Posterior cingulate gyrus (tissue), 11 donors: ENCODE measurements at regions not wholly inside any gene's neighbourhood (a gene's known extent, or its start where the extent isn't known, plus 50 kb on each side); places are given as distances from the start of the nearest gene placed in this dataset.

ENCODE experiments used
- DNase-seq, 10 donors: peaks; one replicate each; pipeline versions ENCODE4 v3.0.0 to v3.0.0-alpha.2; 2020 to 2021; ENCODE audit warnings: mixed read lengths in 3 of 10
- intact Hi-C: fragments of 100-400 bp; cut with DNase I; formaldehyde crosslinking; loops from one replicate; pipeline ENCODE4 v1.15.1; 2023

DNA sequence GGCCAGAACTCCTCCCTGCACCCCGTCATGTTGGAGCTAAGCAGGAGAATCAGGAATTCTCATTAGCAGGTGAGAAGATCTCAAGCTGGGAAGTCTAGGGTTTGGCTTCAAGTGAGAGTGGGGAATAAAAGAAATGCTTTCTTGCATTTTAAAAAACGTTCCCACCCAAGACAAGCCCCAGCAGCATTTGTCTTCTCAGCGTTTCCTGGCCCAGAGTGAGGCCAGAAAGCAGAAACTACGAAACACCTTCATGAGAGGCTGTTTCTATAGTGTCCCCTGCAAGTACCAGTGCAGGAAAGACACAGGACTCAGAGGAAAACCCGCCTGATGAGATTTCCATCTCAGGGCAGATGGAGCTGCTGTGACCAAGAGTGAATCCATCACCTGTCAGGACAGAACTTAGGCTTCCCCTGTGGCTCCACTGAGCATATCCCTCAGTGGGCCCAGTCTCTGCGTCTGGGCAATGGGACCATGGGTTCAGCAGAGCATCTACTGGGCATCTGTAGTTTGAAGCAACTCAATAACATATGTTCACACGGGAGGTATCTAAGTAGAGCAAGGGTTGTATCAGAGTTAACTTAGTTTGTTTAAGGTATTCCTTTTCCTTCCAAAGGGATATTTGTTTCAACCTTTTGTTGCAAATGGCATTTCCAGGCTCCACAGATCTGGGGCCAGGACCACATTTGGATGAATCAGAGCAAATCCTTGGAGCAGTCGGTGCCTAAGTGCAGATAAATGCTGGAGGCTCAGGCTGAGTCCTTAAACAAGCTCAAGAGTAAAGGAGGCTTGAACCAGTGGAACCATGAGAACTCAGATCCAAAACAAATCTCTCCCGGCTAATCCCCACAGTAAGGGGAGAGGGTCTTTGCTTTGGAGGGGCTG, 548.3 kb downstream of the MIAT start:
- intact Hi-C loops, result no loop called here
- DNase-seq, result no peak

DNA sequence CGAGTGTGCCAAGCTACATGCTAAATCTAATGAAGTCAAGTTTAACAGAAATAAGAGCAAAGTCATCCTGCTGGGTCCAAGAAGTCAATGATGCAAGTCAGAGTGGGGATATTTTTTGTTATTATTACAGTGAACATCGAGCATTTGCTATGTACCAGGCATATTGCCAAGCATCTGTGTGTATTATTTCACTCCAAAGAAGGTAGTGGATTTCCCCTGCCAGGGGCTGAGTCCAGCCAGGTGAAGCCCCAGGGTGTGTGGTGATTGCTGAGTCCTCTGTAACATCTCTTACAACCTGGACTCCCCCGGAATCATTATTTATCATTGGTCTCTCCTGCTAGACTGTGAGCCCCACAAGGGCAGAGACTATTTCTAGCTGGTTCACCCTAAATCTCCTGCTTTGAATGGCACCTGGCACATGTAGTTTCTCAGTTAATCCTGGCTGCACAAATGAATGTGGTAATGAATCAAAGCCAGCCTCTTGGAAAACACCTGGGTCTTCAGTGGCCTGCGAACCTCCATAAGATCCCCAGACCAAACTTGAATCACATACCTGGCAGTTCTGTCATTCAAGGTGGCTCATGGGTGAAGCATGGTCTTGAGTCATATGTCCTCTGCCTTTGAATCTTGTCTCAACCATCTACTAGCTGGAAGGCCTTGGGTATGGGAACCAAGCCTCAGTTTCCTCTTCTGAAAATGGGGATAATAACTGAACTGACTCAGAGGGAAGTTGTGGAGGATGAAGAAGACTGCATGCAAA, 549.2 kb downstream of the MIAT start:
- DNase-seq, result no peak
- intact Hi-C loops, result no loop called here

DNA sequence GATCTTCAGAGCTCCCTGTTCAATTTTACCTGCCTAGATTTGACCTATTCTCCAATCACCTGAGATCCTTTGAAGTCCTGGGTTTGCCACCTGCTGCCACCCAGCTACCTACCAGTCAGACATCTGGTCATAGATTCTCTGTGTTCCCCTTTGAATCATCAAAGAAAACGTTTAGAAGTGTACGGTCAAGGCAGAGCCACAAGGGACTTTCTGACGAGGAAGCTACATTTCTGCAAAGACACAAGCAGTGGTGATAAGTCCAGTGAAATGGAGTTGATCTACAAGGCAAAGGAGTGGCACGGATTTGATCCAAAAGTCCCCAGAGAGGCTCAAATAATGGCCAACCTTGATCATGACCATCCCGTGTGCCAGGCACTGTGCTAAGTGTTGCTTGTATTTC, 549.9 kb downstream of the MIAT start:
- intact Hi-C loops, result no loop called here
- DNase-seq, result no peak

GRCh38 chr22:27207907-27208306, 550.5 kb downstream of the MIAT start:
- DNase-seq, result no peak
- intact Hi-C loops, result no loop called here

DNA sequence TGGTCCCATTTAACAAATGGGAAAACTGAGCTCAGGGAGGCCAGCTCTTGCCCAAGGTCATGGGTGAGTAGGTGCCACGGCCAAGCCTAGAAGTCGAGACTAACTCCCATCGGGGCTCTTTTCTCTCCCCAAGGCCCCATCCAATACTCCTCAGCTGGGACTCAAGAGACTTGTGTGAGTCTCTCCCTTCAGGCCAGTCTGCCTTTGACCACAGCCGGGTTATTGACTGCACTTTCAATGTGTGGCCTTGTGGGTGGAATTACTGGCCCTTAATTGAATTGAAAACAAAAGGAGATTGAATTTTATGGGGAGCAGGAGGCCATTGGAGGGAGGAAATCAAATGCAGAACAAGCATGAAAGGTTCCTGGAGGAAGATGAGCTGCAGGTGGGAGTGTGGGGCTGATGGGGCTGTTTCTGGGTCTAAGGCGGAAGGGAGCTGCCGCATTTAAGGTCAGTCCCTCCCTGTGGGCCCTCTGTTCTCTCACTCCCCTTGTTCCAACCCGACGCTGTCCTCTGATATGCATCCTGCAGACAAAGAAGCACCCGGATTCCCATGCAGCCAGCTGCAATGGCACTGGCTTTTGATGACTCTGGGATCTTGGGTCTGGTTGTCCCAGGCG, 552.8 kb downstream of the MIAT start:
- no peak for DNase-seq
- intact Hi-C loops, result no loop called here

- DNase-seq, result no peak
- intact Hi-C loops, result no loop called here
Observed at GRCh38 chr22:27212102-27212501, 554.7 kb downstream of the MIAT start.

GRCh38 chr22:27212617-27213177, 555.3 kb downstream of the MIAT start:
- DNase-seq, result no peak
- intact Hi-C loops, result no loop called here

- intact Hi-C loops, result no loop called here
Observed at GRCh38 chr22:27213294-27213693, 555.9 kb downstream of the MIAT start.

GRCh38 chr22:27213766-27214581, 556.6 kb downstream of the MIAT start:
- no peak for DNase-seq
- intact Hi-C loops, result no loop called here

More at GRCh38 chr22:27213294-27213693, 555.9 kb downstream of the MIAT start:
- DNase-seq, result no peak

- no peak for DNase-seq
- intact Hi-C loops, result no loop called here
Observed at GRCh38 chr22:27214691-27215090, 557.3 kb downstream of the MIAT start.

- DNase-seq, result no peak
- intact Hi-C loops, result no loop called here
Observed at GRCh38 chr22:27215871-27216270, 558.5 kb downstream of the MIAT start.

DNA sequence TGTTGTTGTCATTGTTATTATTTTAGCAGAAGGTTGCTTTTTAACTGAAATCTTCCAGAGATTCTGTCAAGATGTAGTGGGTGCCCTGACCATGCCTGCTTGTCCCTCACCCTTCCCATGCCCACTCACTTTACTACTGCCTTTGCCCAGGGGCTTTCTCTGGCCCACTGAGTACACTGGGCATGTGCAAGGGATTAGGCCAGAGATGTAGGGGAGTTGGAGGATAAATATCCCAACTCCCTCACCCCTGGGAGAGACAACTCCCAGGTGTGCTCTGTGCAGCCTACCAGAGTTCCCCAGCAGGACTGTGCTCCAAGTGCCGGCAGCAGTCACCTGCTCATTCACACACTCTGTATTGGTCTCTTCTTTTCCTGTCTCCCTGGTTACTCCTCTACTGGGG, 559.1 kb downstream of the MIAT start:
- no peak for DNase-seq
- intact Hi-C loops, result no loop called here

DNA sequence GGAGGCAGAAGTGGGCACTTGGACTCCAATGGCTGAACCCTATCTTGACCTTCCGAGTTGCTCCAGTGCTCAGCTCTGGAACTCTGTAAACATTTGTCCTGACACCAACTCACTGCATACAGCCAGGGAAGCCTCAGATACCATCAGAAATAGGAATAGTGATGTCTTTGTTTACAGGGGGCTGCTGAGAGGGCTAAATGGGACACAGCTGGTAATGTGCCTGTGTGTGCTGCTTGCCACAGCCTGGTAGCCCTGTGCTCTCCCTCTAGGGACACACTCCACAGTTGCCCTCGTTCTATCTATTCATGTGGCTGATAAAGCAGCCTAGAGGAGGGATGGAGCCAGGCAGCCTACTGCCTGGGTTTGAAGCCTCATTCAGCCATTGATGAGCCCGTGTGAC, 559.8 kb downstream of the MIAT start:
- no peak for DNase-seq
- intact Hi-C loops, result no loop called here

DNA sequence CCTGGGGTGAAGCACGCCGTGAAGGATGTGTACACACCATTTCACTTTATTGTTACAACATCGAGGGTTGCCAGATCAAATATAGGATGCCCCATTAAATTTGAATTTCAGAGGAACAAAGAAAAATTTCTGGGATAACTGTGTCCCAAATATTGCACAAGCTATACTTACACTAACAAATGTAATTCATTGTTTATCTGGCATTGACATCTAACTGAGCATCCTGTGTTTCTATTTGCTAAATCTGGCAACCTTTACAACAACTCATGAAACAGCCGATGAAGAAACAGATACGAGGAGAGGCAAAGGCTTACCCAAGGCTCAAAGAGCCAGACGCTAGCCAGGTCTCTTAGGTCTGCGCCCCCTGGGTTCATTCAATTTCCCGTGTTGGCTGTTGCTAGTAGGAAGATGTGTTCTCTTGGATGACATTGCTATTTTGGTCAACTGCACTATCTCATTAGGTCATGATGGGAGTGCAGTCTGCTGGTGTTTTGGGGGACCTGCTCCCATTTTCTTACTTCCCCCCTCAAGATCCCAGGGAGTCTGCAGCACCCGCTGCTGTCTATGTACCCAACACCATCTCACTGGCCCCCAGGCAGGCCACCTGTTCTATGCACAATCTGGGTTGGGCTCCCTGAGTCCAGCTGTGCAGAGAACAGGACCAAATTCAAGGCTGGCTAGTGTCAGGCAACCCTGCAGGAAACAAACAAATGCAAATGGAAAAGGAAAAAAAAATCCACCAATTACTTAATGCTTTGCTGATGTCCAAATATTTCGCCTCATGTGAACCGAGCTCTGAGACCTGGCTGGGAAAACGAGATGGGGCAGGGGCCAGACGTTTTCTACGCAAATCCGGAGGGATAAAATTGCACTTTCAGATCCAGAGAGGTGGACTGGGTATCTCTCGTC, 560.9 kb downstream of the MIAT start:
- no peak for DNase-seq
- intact Hi-C loops, result no loop called here

DNA sequence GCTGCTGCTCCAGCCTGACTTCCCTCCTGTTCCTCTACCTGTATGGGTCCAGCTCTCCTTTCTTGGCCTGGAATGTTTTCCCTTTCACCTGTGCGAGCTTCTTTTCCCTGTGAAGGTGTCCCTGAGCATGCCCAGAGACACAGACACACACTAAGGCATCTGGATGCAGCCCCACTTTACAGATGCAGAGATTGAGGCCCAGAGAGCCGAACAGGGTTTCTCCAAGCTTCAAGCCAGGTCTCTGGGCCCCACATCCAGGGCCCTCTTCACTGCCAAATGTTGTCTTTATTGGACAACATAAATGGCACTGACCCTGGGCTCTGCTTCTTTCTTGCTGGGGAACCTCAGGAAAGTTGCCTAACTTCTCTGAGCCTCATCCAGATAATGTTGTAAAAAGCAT, 561.6 kb downstream of the MIAT start:
- intact Hi-C loops, result no loop called here
- no peak for DNase-seq

DNA sequence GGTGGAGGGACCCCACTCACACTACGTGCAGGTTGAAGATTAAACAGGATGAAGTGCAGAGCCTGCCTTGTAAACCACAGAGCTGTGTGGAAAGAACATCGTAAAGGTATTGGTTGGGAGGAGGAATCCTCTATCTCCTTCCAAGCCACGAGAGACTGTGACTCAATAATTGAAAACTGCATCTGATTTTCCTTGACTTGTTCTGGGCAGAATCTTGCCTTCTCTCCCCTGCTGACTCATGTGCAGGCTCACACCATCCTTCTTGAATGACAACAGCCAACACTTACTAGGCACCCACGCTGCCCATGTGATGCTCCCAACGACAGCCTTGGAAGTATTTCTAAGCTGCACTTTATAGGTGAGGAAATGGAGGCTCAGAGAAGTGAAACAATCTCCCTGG, 563.0 kb downstream of the MIAT start:
- intact Hi-C loops, result no loop called here
- DNase-seq, result peak in 4 of 10 donors; percentile 38 to 88 (median 49)

GRCh38 chr22:27222178-27222577, 564.8 kb downstream of the MIAT start:
- intact Hi-C loops, result no loop called here

DNA sequence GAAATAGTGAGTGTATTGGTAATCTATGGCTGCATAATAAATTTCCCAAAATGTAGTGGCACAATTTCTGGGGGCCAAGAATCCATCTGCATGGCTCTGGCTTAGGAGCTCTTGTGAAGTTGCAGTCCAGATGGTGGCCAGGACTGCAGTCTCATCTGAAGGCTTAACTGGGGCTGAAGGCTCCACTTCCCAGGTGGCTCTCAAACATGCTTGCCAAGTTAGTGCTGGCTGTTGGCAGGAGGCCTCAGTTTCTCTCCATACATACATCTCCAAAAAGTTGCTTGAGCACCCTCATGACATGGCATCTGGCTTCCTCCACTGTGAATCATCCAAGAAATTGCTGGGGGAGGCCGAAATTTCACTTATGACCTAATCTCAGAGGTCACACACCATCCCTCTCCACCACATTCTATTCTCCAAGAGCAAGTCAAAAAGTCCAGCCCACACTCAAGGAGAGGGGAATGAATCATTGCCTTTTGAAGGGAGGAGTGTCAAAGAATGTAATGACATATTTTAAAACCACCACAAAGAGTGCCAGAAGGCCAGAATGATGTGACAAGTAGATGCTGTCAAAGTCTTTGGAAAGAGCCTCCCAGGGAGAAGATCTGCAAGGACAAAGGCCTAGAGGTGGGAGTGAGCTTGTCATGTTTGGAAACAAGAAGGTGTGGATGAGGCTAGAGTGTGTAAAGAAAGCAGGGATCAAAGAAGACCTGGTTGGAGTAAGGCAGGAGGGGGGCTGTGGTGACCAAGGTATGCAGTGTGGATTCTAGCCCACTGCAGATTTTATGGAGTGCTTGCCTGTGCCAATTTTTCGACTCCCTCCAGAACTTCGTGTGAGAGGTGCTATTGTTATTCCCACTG, 566.2 kb downstream of the MIAT start:
- intact Hi-C loops, result no loop called here
- no peak for DNase-seq

More at GRCh38 chr22:27222178-27222577, 564.8 kb downstream of the MIAT start:
- no peak for DNase-seq
